GM21737 (cell line): ENCODE measurements at regions not wholly inside any gene's neighbourhood (a gene's known extent, or its start where the extent isn't known, plus 50 kb on each side); places are given as distances from the start of the nearest gene placed in this dataset.

Experiments used
- ATAC-seq: cut with Tn5 transposase; IDR thresholded peaks from one replicate; pipeline ENCODE4 v1.9.1; 2021; ENCODE audit warnings: mild to moderate bottlenecking, moderate library complexity; ENCODE audit not compliant: unreplicated experiment

DNA sequence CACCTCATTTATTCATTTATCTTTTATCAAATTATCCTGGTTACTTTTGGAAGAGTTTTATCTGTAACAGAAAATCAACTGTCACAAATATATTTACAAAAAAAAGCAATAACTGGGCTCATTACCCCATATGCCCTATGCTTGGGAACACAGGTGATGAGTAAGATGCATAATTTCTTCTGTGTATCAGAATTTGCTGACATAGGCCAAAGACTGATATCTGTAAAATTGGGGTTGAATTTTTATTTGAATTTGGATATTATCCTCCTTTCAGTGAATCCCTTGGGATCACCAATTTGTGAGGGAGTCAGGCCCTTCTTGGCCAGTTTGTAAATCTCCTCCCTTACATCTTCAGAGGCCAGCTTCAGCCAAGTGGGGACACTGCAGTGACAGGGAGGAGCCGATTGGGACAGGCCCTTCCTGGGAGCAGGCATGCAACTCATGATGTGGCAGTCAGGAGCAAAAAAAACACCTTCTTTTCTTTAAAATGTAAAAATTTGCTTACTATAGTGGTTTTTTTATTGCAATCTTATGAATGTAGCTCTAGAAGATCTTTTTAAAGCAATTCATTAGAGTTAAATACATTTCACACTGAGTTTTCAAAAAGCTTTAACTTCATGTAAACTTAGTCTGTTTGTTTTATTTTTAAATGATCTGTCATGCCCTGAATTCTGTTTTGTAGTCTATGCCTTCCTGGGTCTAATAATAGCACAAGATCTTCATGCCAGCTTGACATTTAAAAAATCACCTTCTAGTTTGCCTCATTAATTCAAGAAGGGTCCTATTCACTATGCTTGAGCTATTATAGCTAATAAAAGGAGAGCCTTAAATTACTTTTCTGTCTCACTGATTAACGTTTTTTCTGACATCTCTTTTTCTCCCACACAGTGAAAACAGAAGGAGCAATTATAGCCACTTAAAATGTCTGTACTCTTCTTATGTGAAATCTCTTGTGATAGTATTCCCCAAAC, 136.6 kb upstream of the SPRY1 start:
- no peak for ATAC-seq

DNA sequence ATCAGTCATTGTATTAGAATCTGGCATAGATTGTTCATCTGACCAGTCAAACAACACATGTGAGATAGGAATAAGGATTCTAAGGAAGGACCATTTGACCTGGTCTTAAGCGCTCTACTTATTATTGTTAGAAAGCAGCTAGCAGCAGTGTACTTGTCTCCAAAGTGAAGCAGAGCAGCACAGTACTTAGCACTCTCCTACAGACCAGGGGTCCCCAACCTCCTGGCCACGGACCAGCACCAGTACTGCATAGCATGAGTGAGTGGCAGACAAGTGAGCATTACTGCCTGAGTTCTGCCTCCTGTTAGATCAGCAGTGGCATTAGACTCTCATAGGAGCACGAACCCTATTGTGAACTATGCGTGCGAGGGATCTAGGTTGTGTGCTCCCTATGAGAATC, 135.9 kb upstream of the SPRY1 start:
- no peak for ATAC-seq

DNA sequence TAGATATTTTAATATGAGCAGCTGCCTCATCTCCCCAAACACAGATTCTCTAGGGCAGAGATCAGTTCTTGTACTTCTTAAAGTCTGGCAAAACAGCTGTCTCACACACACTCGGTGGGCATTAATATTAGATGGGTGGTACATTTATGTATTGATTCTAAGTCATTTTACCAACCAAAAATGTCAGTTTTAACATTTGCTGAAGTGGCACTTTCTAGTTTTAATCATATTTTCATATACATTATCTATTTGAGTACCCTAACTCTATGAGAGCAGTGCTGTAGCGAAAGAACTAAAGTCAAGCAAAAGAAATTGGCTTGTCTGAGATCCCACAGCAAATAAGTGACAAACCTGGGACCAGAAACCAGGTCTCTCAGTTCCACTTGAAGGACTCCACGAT, 134.5 kb upstream of the SPRY1 start:
- no peak for ATAC-seq

DNA sequence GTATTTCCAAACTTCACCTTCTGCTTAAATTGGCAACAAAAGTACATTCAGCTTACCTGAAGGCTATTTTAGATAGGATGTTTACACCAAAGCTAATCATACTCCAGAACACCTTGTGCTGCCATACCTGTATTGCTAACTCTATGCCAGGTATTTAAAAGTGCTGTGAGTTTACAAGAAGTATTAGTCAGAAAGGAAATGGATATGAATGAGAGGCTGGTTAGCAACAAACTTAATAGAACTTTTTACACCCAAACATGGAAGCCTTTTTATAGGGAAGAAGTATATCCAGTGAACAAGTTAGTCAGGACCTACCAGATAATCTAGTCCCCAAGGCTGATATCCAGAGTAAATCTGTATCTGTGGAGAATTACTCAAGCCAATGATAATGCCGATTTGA, 131.2 kb upstream of the SPRY1 start:
- ATAC-seq = no peak

DNA sequence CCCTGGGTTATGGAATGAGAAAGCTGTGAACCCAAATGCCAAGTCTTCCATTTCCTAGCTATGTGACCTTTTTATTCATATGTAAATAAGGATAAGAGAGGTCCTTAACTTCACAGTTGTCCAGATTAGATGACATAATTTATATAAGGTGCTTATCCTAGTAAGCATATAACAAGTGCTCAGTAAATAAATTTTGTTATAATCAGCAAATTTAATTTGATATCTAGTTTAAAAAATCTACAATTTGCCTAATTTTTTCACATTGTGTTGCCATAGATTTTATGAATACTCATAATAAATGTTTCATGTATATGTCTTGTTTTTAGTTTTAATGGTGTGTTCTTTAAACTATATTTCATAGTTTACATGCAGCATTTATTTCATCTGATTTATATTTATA, 130.4 kb upstream of the SPRY1 start:
- ATAC-seq = no peak

DNA sequence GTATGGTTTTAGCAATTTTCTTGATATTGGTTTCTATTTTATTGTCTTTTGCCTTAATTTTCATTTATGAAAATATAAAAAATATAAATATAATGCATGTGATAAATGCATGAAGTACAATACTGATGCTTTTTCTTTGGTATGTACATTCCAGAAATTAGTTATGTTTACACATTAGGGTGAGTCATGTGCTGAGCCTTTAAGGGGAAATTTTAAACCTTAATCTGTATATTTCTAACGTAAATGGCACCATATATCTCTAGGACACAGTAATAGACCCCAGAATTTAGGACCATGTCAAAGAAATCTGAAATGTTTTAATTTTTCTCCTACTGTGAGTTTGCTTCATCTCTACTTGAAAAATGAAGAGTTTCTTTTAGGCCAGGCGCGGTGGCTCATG, 117.8 kb upstream of the SPRY1 start:
- ATAC-seq = no peak

DNA sequence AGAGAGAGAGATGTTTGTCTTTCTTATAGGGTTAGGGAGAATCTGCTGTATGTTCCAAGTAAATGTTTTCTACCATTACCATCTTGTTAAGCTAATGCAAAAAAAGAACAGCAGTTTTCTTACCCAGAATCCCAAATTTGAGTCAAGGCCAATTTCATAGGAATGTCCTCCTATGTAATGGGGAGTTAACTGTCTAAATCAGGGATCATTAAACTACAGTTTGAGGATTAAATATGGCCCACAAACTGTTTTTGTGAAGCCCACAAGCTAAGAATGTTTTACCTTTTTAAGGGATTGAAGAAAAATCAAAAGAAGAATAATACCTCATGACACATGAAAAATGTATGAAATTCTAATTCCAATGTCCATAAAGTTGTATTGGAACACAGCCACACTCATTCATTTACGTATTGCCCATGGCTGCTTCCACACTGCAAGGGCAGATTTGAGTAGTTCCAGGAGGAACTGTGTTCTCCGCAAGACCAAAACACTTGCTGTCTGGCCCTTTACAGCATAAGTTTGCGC, 113.2 kb upstream of the SPRY1 start:
- no peak for ATAC-seq

DNA sequence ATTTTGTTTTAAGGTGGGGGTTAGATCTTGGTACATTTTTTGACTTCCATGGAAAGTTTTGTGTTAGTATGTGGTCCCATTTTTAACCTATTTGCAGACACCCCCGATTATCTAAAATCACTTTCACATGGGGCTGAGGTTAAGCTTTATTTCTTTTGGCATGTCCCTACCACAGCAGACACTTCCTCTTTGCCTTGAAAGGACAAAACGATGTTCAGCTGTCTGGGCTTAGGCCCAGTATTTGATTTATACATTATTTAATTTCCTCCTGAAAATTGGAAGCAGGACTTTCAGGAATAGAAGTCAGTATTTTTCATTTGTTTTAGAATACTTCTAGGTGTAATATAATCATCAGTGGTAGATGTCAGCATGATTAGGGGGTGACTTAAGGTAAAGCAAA, 112.4 kb upstream of the SPRY1 start:
- ATAC-seq = no peak

DNA sequence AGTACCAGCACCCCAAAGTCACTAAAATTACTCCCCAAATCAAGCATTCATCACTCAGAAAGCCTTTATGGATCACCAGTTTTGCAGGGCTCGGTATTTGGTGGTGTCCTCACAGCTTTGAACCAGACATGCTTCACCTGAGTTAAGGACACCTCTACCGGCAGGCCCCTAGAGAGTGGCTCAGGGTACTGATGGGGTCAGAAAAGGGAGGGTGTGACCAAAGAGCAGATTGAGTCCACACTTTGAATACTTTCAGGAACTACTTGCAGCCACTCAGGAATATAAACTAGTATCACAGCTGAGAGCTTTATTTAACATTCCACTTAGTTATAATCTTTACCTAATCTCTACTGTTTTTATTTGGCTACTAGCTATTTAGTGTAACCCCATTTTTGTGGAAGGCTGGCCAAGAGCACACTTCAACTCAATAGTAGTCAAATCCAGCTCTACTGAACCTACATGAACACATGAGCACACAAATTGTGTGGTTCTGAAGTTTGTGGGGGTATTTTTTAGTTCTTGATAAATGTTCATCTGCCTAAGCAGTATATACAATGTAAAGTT, 109.6 kb upstream of the SPRY1 start:
- ATAC-seq = no peak

DNA sequence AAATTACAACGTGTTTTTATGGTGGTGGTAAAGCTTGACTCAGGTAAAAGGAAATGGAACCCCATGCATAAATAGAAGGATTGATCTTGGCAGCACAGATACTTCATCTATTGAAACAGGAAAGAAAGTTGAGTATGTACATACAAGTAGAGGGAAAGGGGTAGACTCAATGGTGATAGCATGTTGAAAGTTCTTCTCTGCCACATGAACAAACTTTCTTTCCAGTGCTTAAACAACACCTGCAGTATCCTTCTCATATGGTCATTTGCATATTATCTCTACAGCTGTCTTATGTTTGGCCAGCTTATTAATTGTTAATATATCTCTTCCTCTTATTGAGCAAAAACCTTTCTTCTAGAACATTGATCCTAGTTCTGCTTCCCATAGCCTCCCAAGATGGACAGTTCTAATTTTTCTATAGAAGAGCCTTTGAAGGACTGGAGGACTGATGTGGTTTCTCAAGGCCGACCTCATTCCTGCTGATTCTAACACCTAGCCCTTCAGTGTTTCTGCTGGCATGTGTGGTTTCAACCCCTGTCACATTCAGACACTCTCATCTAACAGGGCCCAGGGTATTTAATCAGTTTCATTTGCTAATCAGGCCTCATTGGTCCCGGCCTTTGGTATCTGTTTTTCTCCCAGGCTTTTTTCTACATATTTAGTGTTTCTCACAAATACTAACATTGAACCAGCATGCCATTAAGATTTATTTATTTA, 108.1 kb upstream of the SPRY1 start:
- no peak for ATAC-seq

DNA sequence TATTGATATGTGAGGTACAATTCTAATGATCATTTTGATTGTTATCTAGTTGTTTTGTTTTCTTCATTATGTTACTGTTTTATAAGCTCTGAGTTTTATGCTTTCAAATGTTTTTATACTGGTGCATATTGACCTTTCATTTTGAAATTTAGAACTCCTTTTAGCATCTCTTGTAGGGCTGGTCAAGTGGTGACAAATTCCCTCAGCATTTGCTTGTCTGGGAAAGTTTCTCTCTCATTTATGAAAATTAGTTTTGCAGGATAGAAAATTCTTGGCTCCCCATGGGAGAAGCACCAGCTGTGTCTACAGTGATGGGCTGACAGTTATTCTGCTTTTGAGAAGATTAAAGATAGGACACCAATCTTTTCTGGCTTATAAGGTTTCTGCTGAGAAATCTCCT, 105.3 kb upstream of the SPRY1 start:
- no peak for ATAC-seq

DNA sequence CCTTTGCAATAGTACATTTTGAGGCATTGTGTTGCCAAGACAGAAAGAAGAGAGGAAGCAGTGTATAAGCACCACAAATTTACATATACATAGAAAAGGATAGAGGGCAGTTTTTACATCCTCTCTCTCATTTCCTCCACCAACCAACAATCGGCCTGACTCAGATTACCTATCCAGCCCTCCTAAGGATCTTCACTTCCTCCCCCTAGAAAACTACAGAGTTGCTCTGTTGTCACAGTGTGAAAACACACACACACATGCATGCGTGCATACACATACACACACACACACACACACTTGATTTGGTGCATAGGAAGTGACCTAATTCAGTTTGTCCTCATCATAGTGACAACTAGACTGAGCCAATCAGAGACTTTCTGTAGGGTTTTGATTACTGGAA, 98.8 kb upstream of the SPRY1 start:
- ATAC-seq = no peak

DNA sequence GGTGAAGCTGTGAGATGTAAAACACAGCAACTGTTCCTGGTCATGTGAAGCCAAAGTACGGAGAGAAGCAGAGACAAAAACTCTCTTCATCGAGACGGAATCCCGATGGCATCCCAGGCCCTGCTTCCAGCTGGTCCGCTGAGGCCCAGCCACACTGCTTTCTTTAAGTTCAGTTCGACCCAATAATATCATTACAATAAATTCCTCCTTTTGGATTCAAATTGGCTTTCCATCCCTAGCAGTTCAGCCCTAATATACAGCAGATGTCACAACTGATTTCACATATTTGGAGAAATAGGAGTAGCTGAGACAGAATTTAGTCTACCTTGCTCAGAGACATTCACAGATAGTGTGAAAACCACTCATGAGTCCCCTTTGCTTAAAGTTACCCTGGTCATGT, 98.3 kb upstream of the SPRY1 start:
- ATAC-seq = no peak

DNA sequence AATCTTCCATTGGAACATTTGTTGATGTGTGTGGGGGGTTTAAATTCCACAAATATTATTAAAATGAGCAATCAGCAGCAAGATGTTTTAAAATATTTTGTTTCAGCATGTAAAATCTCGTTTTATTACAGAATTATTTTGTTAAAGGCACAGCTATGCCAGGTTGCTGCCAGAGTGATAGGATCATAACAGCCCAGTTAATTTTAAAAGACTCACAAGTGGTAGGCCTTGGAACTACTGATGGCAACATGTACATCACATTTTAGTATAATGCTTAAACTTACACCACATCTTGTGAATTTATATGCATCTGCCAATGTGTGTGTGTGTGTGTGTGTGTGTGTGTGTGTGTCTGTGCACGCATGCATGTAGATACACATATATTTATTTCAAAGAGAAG, 97.8 kb upstream of the SPRY1 start:
- ATAC-seq = no peak

DNA sequence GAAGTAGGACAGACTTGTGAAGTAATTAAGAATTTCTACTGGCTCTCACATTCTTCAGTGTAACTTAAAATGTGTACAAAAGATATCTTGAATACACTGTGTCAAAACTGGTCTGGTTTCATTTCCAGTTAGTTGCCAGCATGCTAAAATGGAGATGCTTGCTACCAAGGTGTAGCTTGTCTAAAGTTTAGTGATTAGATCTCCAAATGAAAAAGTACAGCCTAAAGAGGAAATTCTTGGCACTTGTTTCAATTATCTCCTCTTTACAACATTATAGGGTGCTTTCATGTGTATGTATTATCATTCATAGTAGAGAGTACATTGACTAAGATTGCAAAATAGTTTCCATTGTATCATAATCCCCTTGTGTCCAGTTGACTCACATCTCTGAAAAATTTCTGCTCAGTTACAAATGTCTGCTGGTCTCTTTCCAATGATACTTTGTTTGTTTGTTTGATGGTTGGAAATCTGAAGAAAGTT, 97.3 kb upstream of the SPRY1 start:
- ATAC-seq = no peak

DNA sequence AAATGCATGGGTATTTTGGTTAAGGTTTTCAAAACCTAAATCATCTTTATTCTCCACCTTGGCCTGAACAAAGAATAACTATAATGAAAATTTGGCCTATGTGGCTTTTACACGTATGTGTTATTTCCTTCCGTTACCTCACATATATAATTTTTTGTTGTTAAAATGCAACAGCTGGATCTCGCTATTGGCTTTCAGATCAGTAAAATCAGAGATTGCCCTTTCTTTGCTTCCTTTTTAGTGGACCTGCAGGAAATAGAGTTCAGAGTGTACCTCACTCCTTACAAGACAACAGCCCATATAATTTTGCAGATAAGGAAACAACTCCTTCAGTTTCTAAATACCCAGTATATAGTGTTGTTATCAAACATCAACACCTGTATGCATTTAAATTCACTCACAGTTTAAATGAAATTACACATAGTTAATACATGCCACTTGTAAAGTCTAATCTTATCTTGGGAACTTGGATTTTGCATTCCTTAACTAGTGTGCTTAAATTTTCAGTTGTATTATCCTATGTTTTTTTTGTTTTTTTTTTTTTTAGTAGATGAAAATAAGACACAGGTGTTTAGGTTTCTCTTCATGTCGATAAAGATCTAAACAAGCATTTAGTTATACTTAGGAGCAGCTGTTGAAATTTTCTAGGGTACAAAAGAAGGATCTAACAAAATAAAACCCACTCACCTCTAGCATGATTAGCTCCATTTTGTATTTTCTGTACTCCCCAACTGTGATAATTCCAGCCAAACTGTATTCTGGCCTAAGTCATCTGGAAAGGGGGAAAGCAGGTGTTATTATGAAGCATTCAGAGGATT, 96.2 kb upstream of the SPRY1 start:
- ATAC-seq = no peak

DNA sequence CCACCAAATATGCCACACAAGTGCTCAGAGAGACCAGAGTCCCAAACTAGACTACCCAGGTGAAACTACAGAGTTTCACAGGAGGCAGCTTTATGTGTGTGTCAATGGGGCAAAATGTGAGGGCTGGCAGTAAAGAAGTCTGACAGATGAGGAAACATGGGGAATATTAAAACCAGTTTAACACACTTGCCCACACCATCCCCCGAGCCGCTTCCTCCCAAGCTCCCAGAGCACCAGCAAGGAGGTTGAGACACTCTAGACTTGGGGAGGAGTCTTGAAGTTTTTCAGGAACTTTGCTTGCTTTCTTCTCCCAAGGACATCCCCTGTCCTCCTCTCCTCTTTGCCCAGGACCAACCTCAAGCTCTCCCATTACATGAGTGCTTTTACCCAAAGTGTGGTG, 94.7 kb upstream of the SPRY1 start:
- no peak for ATAC-seq

DNA sequence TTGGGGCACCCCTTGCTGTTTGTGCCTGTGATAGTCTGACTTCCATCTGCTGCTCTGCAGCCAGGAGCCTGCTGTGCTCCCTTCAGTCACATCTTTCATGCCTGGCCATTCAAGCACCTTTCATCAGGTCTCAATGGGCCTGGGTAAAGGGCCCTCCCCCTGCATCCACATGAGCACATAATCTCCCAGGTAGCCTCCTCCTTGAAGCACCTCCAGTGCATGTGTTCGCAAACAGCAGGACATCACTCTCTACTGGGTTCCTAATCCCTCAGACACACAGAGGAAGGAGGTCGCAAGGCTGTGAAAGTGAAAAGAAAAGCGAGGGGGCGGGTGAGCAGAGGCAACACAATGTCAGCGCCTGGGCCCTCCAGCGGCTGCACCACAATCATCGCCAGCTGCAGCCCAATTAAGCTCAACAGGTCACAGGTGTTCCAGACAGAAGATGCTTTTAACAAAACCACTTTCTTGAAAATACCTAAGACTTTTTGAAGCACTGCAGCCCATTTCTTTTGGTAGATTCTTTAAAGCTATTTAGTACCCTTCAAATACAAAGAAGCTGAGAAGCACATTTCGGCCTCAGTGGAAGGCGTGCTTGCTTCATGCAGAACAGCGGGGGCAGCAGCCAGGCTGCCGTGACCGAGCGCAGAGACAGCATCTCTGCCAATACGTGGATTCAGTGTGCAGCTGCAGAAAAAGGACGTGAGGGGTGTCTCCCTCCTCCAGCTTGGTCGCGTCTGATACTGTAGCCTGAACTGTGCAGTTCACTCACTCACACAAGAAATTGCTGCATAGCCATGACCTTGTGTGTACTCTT, 92.2 kb upstream of the SPRY1 start:
- peak; percentile 85 for ATAC-seq

DNA sequence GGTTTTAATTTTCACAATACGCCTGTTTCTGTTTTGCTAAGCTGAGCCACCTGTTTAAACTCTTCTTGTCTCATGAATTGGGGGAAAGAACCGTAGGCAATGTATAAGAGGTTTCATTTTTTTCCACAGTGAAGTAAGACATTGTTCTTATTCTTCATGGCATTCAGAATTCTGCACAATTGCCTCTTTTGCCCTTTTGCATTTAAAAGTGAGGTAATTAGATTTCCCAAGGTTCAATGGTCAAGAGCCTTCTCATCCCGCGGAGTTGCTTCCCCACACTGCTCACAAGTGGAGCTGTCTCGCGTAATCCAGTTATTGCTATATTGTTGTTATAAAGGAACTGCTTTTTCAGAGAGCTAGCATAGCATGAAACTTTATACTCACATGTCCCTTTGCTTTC, 90.9 kb upstream of the SPRY1 start:
- ATAC-seq = no peak

DNA sequence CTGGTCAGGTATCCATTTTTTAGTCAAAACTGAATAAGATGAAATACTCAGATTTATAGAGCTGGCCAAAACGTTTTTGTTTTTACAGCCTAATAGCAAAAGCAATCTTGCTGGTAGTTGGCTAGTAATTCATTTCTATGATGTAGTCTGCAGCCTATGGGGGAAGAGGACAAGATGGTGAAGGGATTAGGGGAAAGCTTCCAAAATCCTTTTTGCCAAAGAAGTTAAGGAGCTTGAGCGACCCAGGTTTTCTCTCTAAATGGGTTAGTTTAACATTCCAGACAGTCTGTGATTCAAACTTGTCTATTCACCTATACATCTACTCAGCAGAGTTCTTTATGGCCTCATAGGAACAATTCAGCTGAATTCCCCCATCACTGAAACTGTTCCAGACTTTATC, 89.8 kb upstream of the SPRY1 start:
- ATAC-seq = no peak
